Stimulated activated CD8-positive, alpha-beta memory T cell treated with anti-CD3 and anti-CD28 coated beads, Interleukin-15, amount 100 ng/mL, for 4 hours (primary cell): ENCODE measurements at regions not wholly inside any gene's neighbourhood (a gene's known extent, or its start where the extent isn't known, plus 50 kb on each side); places are given as distances from the start of the nearest gene placed in this dataset.

Experiments
- DNase-seq, 2 donors: peaks; one replicate each; pipeline ENCODE4 v3.0.0-alpha.2; 2020; ENCODE audit warnings: low read depth in 2 of 2

- no peak for DNase-seq
Measured at GRCh38 chr5:164818445-164818844, 1313.0 kb downstream of the MAT2B start.

- DNase-seq = no peak
Measured at GRCh38 chr5:164824671-164825070, 1319.3 kb downstream of the MAT2B start.

GRCh38 chr5:164832516-164832915 lies 1327.1 kb downstream of the MAT2B start:
- no peak for DNase-seq

- no peak for DNase-seq
Measured at GRCh38 chr5:164844348-164844747, 1338.9 kb downstream of the MAT2B start.

GRCh38 chr5:164860896-164861295 lies 1355.5 kb downstream of the MAT2B start:
- no peak for DNase-seq

- DNase-seq = no peak
Measured at GRCh38 chr5:164861610-164862009, 1356.2 kb downstream of the MAT2B start.

GRCh38 chr5:164868761-164869160 lies 1363.3 kb downstream of the MAT2B start:
- no peak for DNase-seq

- no peak for DNase-seq
Measured at GRCh38 chr5:164869325-164869724, 1363.9 kb downstream of the MAT2B start.

- DNase-seq = no peak
Measured at GRCh38 chr5:164876793-164877192, 1371.4 kb downstream of the MAT2B start.

GRCh38 chr5:164881442-164881841 lies 1376.0 kb downstream of the MAT2B start:
- no peak for DNase-seq

GRCh38 chr5:164885179-164885578 lies 1379.8 kb downstream of the MAT2B start:
- no peak for DNase-seq

GRCh38 chr5:164893071-164893470 lies 1387.7 kb downstream of the MAT2B start:
- DNase-seq = no peak

- no peak for DNase-seq
Measured at GRCh38 chr5:164898705-164899104, 1393.3 kb downstream of the MAT2B start.

GRCh38 chr5:164909673-164910072 lies 1404.3 kb downstream of the MAT2B start:
- no peak for DNase-seq

GRCh38 chr5:164921722-164922121 lies 1416.3 kb downstream of the MAT2B start:
- DNase-seq = no peak

- no peak for DNase-seq
Measured at GRCh38 chr5:164934039-164934438, 1428.6 kb downstream of the MAT2B start.

GRCh38 chr5:164934561-164934960 lies 1429.1 kb downstream of the MAT2B start:
- DNase-seq = no peak

- no peak for DNase-seq
Measured at GRCh38 chr5:164941132-164941531, 1435.7 kb downstream of the MAT2B start.

GRCh38 chr5:164950927-164951326 lies 1445.5 kb downstream of the MAT2B start:
- no peak for DNase-seq

- no peak for DNase-seq
Measured at GRCh38 chr5:164951570-164951969, 1446.2 kb downstream of the MAT2B start.

- no peak for DNase-seq
Measured at GRCh38 chr5:164958688-164959087, 1453.3 kb downstream of the MAT2B start.

GRCh38 chr5:164959761-164960160 lies 1454.3 kb downstream of the MAT2B start:
- DNase-seq = no peak

GRCh38 chr5:164962329-164962961 lies 1457.0 kb downstream of the MAT2B start:
- no peak for DNase-seq

GRCh38 chr5:164966611-164967010 lies 1461.2 kb downstream of the MAT2B start:
- no peak for DNase-seq
